Stomach (tissue), 8 donors: ENCODE measurements at regions not wholly inside any gene's neighbourhood (a gene's known extent, or its start where the extent isn't known, plus 50 kb on each side); places are given as distances from the start of the nearest gene placed in this dataset.

Source experiments
- DNase-seq, 2 donors: peaks; one replicate each; pipeline versions ENCODE4 v3.0.0 to v3.0.0-alpha.2; 2013 to 2019
- H3K27ac ChIP-seq, 5 donors: fragments of 200-600 bp in 4 of 5; sonication (generic) in 4 of 5; one replicate each; pipeline ENCODE4 v1.5.1; 2013 to 2019; ENCODE audit warnings: mild to moderate bottlenecking in 1 of 5, moderate library complexity in 1 of 5
- H3K27me3 ChIP-seq, 3 donors: fragments of 200-600 bp; sonication (generic); one replicate each; pipeline ENCODE4 v1.5.1; 2017 to 2019; ENCODE audit warnings: mixed run types in 1 of 3
- H3K36me3 ChIP-seq, 4 donors: fragments of 200-600 bp; sonication (generic); 1 replicate in 3 of 4; 2 replicates in 1 of 4; pipeline ENCODE4 v1.5.1; 2016 to 2019
- H3K4me1 ChIP-seq, 4 donors: fragments of 200-600 bp; sonication (generic); one replicate each; pipeline ENCODE4 v1.5.1; 2016 to 2019
- H3K4me3 ChIP-seq, 4 donors: fragments of 200-600 bp; sonication (generic) in 3 of 4; one replicate each; pipeline ENCODE4 v1.5.1; 2016 to 2019; ENCODE audit warnings: mild to moderate bottlenecking in 1 of 4
- H3K9me3 ChIP-seq, 4 donors: fragments of 200-600 bp; sonication (generic); one replicate each; pipeline ENCODE4 v1.5.1; 2016 to 2019
- CTCF ChIP-seq, 7 experiments: fragments of 450-650 bp in 4 of 7; fragments of 200-600 bp in 3 of 7; sonication (generic) in 3 of 7; IDR thresholded peaks; one replicate each; pipeline ENCODE4 v1.5.1; 2016 to 2019; ENCODE audit warnings: antibody characterized with exemption in 7 of 7, control low read depth in 2 of 7, mild to moderate bottlenecking in 1 of 7
- EP300 ChIP-seq: sonication (generic); formaldehyde crosslinking; IDR thresholded peaks from one replicate; pipeline ENCODE4 v1.6.1; 2017; ENCODE audit warnings: antibody characterized with exemption
- POLR2A ChIP-seq, 4 donors: fragments of 450-650 bp; IDR thresholded peaks; one replicate each; pipeline ENCODE4 v1.6.1; 2016; ENCODE audit warnings: antibody characterized with exemption in 4 of 4, control low read depth in 2 of 4, mild to moderate bottlenecking in 1 of 4, moderate library complexity in 1 of 4
- POLR2AphosphoS5 ChIP-seq, 3 donors: sonication (generic); formaldehyde crosslinking; IDR thresholded peaks; one replicate each; pipeline ENCODE4 v1.6.1; 2016; ENCODE audit warnings: antibody characterized with exemption in 3 of 3
- WGBS, 5 donors: extraction: QIAGEN DNeasy Blood & Tissue Kit in 3 of 5; methylation state at CpG; one replicate each; pipeline versions ENCODE4 v1.1.5 to v1.1.7; 2013 to 2018; 5-methylcytosine and 5-hydroxymethylcytosine counted together
- intact Hi-C: fragments of 100-400 bp; cut with DNase I; formaldehyde crosslinking; loops from one replicate; pipeline ENCODE4 v1.15.1; 2023; ENCODE audit warnings: low total_unique reads
- donor health status: healthy with polysubstance abuse.
- donor health status: Bipolar disorder and iron deficiency.
- donor health status: healthy.

GRCh38 chr3:27661797-27662196 is 60.3 kb downstream of the EOMES start:
- H3K4me1 ChIP-seq = peaks cover 0 to 7% (median 0%) of the 10 kb centered on the region in 4 donors
- no peak overlapping the region for H3K27ac ChIP-seq
- no peaks in the 10 kb centered on the region for H3K27me3 ChIP-seq
- no peak overlapping the region for H3K4me3 ChIP-seq
- H3K9me3 ChIP-seq = no peaks in the 10 kb centered on the region
- TF ChIP-seq EP300 (no peak), POLR2A (IDR thresholded peaks at IDR 0.05) (no peak), CTCF (IDR thresholded peaks at IDR 0.05) (no peak), POLR2AphosphoS5 (IDR thresholded peaks at IDR 0.05) (no peak)
- no peaks in the 10 kb centered on the region for H3K36me3 ChIP-seq
- WGBS, 5 donors = 66 to 74% (median 67%) methylated on average over 3 of the region's 3 CpGs
- intact Hi-C loops = no loop called here
- no peak for DNase-seq

GRCh38 chr3:27659279-27660021 is 62.7 kb downstream of the EOMES start:
- peak; percentile 66 to 71 for DNase-seq
- intact Hi-C loops = no loop called here
- 42 to 53% (median 50%) methylated on average over 3 of the region's 3 CpGs for WGBS, 5 donors
- TF ChIP-seq POLR2AphosphoS5 (IDR thresholded peaks at IDR 0.05) = peak in 1 of 3 donors; percentile 28
- TF ChIP-seq POLR2A (IDR thresholded peaks at IDR 0.05) = no peak
- TF ChIP-seq CTCF (IDR thresholded peaks at IDR 0.05) = peak in 5 of 7 experiments; percentile 64 to 86 (median 79)
- H3K4me3 ChIP-seq = no peak overlapping the region
- H3K9me3 ChIP-seq = no peaks in the 10 kb centered on the region
- H3K4me1 ChIP-seq = no peaks in the 10 kb centered on the region
- H3K36me3 ChIP-seq = no peaks in the 10 kb centered on the region
- H3K27me3 ChIP-seq = no peaks in the 10 kb centered on the region
- no peak overlapping the region for H3K27ac ChIP-seq

- H3K9me3 ChIP-seq = no peaks in the 10 kb centered on the region
- 70 to 85% (median 79%) methylated on average over 1 of the region's 1 CpG for whole genome bisulfite sequencing, 5 donors
- intact Hi-C loops = no loop called here
- no peaks in the 10 kb centered on the region for H3K27me3 ChIP-seq
- no peak for TF ChIP-seq CTCF (IDR thresholded peaks at IDR 0.05)
- no peak for TF ChIP-seq EP300
- no peak for TF ChIP-seq POLR2A (IDR thresholded peaks at IDR 0.05)
- no peak for TF ChIP-seq POLR2AphosphoS5 (IDR thresholded peaks at IDR 0.05)
- no peaks in the 10 kb centered on the region for H3K36me3 ChIP-seq
- no peak for DNase-seq
- H3K27ac ChIP-seq = no peak overlapping the region
- no peak overlapping the region for H3K4me3 ChIP-seq
- no peaks in the 10 kb centered on the region for H3K4me1 ChIP-seq
Measured at GRCh38 chr3:27658741-27659140, 63.4 kb downstream of the EOMES start.

GRCh38 chr3:27657871-27658270 is 64.3 kb downstream of the EOMES start:
- no peak for TF ChIP-seq POLR2A (IDR thresholded peaks at IDR 0.05)
- no peak for TF ChIP-seq POLR2AphosphoS5 (IDR thresholded peaks at IDR 0.05)
- TF ChIP-seq CTCF (IDR thresholded peaks at IDR 0.05) = no peak
- no peak for TF ChIP-seq EP300
- Histone ChIP-seq H3K9me3 (no peaks in the 10 kb centered on the region), H3K27me3 (no peaks in the 10 kb centered on the region), H3K27ac (no peak overlapping the region), H3K4me3 (no peak overlapping the region), H3K4me1 (no peaks in the 10 kb centered on the region), H3K36me3 (no peaks in the 10 kb centered on the region)
- 77 to 84% (median 82%) methylated on average over 2 of the region's 2 CpGs for WGBS, 5 donors
- intact Hi-C loops = no loop called here
- DNase-seq = no peak
